ENCODE measurements at regions not wholly inside any gene's neighbourhood (a gene's known extent, or its start where the extent isn't known, plus 50 kb on each side); places are given as distances from the start of the nearest gene placed in this dataset.

GRCh38 chrX:120001787-120002186, 58.2 kb upstream of the NKAP start:
- FAIRE-seq: peak; percentile 81
- Histone ChIP-seq H2BK5ac (ENCODE audit: low read depth, low read length) (no peak overlapping the region), H3K79me1 (ENCODE audit: low read depth, low read length) (no peaks in the 10 kb centered on the region), H3K9ac (replicated peaks in 1 of 4; ENCODE audit: extremely low read depth in 1 of 4, low read depth in 3 of 4, low read length in 3 of 4) (no peak overlapping the region), H2AK5ac (ENCODE audit: low read depth, low read length) (no peak overlapping the region), H2AFZ (ENCODE audit: low read length) (no peak overlapping the region), H3K4me3 (ENCODE audit: extremely low read depth in 1 of 4, insufficient read depth in 2 of 4, low read depth in 3 of 4, low read length in 4 of 4) (peak overlapping the region in 3 of 4 experiments; percentile 12 to 56 (median 34); a peak in 4 of 8 replicates), H2BK120ac (replicated peaks; ENCODE audit: low read depth, low read length) (no peak overlapping the region), H3K18ac (ENCODE audit: extremely low read depth, low read length) (no peak overlapping the region), H3K4me1 (replicated peaks in 1 of 4; ENCODE audit: control insufficient read depth in 3 of 4, insufficient read depth in 4 of 4, low read length in 3 of 4) (peaks cover 0 to 8% (median 2%) of the 10 kb centered on the region in 4 experiments; a peak in 4 of 7 replicates), H4K8ac (ENCODE audit: extremely low read depth, insufficient read depth, low read length) (no peak overlapping the region), H4K20me1 (replicated peaks in 1 of 2; ENCODE audit: control insufficient read depth in 1 of 2, insufficient read depth in 2 of 2, low read length in 2 of 2) (peaks cover 0 to 1% of the 10 kb centered on the region in 2 experiments), H3K79me2 (ENCODE audit: control insufficient read depth in 1 of 2, insufficient read depth in 2 of 2, low read length in 2 of 2) (no peaks in the 10 kb centered on the region), H4K91ac (replicated peaks; ENCODE audit: insufficient read length, low read length) (no peak overlapping the region), H2BK15ac (ENCODE audit: low read length) (no peak overlapping the region), H4K5ac (ENCODE audit: insufficient read length, low read depth, low read length) (no peak overlapping the region), H3K9me3 (ENCODE audit: insufficient read depth in 2 of 2, low read depth in 1 of 2, low read length in 1 of 2) (no peaks in the 10 kb centered on the region), H3K4ac (replicated peaks; ENCODE audit: insufficient read length, low read depth, low read length) (no peak overlapping the region), H3K27ac (ENCODE audit: low read depth, low read length) (no peak overlapping the region), H3K14ac (ENCODE audit: insufficient read length) (no peak overlapping the region), H3K56ac (replicated peaks; ENCODE audit: insufficient read length, low read depth, low read length) (no peak overlapping the region), H3K27me3 (replicated peaks in 1 of 4; ENCODE audit: control insufficient read depth in 3 of 4, extremely low read depth in 1 of 4, insufficient read depth in 3 of 4, low read length in 3 of 4) (peaks cover 36 to 61% (median 54%) of the 10 kb centered on the region in 4 experiments), H3K36me3 (ENCODE audit: control insufficient read depth in 2 of 4, insufficient read depth in 4 of 4, low read length in 3 of 4) (no peaks in the 10 kb centered on the region), H2BK20ac (ENCODE audit: low read length) (no peak overlapping the region), H3K23ac (ENCODE audit: insufficient read length) (no peak overlapping the region), H2BK12ac (ENCODE audit: low read depth, low read length) (no peak overlapping the region), H3K4me2 (ENCODE audit: insufficient read depth in 1 of 2, low read depth in 2 of 2, low read length in 2 of 2) (peak overlapping the region; percentile 70 to 79), H3K23me2 (ENCODE audit: low read depth, low read length) (peaks cover 5% of the 10 kb centered on the region; the same call in 1 of the 2 replicates)
- peak; percentile 91 for TF ChIP-seq SP1 (IDR thresholded peaks at IDR 0.05; ENCODE audit: low read depth, low read length)
- TF ChIP-seq SRF (IDR thresholded peaks at IDR 0.05; ENCODE audit: low read depth, low read length): no peak
- ChIA-PET POLR2A (ENCODE audit: partially characterized antibody) (interaction anchor here (3.6 kb wide), 1 partner anchor 11 kb away, joined by 19 read pairs; no protein-coding TSS in a partner anchor), CTCF (ENCODE audit: partially characterized antibody) (interaction anchor here (1.0 kb wide), 1 partner anchor 10 kb away, joined by 3 read pairs; no protein-coding TSS in a partner anchor)
- no peak for DNase-seq (ENCODE audit: low read depth in 1 of 2, low spot score in 2 of 2)
- WGBS, 2 experiments (ENCODE audit: extremely low coverage in 1 of 2, insufficient coverage in 1 of 2, insufficient read length in 1 of 2, insufficient replicate concordance in 2 of 2, low coverage in 1 of 2, low lambda C conversion rate in 2 of 2, missing lambda C conversion rate in 1 of 2): 20% methylated on average over 5 of the region's 6 CpGs; no CpG with 5 or more reads in 1 of the 2 experiments

Data from H1 (cell line).